NCI-H2081 treated with DMSO at 0.1 percent for 48 hours (cell line): ENCODE measurements at regions not wholly inside any gene's neighbourhood (a gene's known extent, or its start where the extent isn't known, plus 50 kb on each side); places are given as distances from the start of the nearest gene placed in this dataset.

ENCODE experiments used
- DNase-seq: peaks from one replicate; lab custom pipeline; 2025; lab: John Stamatoyannopoulos, UW

GRCh38 chr7:25633426-25634036, 405.2 kb upstream of the NPVF start:
- DNase-seq = no peak

DNA sequence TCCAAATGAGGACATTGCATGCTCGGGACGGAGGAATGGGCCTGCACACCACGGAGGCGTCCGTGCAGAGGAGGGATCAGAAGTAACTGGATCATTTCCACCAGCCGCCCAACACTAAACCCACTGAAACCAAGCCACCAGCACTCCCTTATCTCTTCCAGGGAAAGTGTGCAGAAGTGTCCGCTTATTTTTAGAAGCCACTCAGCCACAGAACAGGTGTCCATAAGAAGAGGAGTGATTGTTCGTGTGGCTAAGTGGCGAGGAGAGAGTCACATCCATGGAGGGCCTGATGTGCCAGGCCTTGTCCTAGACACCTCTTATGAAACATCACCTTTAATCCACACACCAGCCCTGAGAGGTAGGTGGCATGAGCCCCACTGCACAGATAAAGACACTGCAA, 407.9 kb upstream of the NPVF start:
- no peak for DNase-seq

GRCh38 chr7:25636871-25637283, 408.6 kb upstream of the NPVF start:
- no peak for DNase-seq

- no peak for DNase-seq
Measured at GRCh38 chr7:25638068-25638467, 409.8 kb upstream of the NPVF start.

GRCh38 chr7:25638590-25639244, 410.4 kb upstream of the NPVF start:
- no peak for DNase-seq

- DNase-seq = no peak
Measured at GRCh38 chr7:25642849-25643248, 414.6 kb upstream of the NPVF start.

DNA sequence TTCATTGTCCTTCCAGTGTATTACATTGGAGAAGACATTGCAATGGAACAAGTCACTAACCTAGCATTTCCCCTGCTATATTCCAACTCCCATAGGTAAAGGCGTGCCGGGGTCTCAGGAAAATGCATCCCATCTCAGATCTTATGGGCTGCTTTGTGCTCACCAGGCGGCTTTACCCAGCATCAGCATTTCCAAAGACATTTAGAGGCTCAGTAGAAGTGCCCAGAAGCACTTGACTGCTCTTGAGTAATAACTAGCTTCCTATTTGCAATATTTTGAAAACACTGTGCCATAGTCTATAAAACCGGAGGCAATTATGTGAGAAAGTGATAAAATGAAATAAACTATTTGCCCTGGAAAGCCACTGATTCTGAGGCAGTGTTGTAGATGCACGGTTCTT, 415.0 kb upstream of the NPVF start:
- no peak for DNase-seq

- no peak for DNase-seq
Measured at GRCh38 chr7:25643770-25644394, 415.6 kb upstream of the NPVF start.

GRCh38 chr7:25646726-25647413, 418.6 kb upstream of the NPVF start:
- no peak for DNase-seq

- no peak for DNase-seq
Measured at GRCh38 chr7:25647872-25648271, 419.6 kb upstream of the NPVF start.

- no peak for DNase-seq
Measured at GRCh38 chr7:25652366-25652765, 424.1 kb upstream of the NPVF start.

- no peak for DNase-seq
Measured at GRCh38 chr7:25653384-25653783, 425.1 kb upstream of the NPVF start.

DNA sequence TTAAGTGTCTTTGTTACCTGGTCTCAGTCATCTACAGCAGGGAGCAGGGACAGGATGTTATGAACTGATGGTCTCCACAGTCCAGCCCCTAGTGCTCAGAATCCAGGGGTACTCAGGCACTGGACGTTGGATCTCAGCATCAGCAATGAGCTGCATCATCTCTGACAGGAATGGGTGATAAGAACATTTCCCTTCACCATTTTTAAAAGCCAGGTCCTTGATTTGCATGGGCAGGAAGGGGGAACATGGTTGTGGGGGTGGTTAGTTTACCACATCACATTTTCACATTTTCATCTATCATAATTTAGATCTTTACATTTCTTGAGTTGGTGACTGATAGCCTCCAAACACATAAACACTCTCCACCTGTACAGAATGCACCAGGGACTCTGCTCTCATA, 427.8 kb upstream of the NPVF start:
- no peak for DNase-seq

GRCh38 chr7:25656581-25657026, 428.3 kb upstream of the NPVF start:
- no peak for DNase-seq

DNA sequence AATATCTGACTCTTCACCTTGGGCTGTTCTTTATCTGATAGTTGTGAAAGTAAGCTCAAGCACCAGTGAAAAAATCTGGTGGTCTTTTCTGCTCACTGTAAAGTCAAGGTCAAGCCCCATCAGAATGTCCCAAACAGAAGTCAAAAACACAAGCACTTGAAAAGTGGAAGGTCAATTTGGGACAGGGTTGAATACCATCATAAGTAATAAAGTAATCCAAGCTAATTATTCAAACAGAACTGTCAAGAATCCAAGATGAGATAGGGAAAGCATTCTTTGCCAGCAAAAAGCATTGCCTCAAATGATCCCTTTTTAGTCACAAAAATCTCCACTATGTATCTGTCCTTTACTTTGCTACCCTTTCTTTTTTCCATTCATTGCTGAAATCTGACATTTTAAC, 430.1 kb upstream of the NPVF start:
- no peak for DNase-seq

DNA sequence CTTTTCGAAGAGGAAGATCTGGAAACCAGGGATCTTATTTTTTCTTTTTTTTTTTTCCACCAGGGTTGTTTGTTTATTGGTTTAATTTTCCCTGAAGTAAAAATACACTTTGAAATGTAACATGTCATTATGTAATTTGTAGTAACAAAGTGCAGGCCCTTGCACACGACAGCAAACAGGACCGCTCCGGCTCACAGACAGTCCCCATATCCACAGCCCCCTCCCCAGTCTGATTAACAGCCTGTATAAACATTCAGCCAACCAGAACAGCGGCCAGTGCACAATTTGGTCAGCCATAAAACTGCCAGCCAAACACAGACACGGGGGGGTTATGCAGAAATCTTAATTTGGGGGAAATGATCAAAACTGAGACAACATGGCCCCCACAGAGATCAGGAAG, 431.6 kb upstream of the NPVF start:
- no peak for DNase-seq

DNA sequence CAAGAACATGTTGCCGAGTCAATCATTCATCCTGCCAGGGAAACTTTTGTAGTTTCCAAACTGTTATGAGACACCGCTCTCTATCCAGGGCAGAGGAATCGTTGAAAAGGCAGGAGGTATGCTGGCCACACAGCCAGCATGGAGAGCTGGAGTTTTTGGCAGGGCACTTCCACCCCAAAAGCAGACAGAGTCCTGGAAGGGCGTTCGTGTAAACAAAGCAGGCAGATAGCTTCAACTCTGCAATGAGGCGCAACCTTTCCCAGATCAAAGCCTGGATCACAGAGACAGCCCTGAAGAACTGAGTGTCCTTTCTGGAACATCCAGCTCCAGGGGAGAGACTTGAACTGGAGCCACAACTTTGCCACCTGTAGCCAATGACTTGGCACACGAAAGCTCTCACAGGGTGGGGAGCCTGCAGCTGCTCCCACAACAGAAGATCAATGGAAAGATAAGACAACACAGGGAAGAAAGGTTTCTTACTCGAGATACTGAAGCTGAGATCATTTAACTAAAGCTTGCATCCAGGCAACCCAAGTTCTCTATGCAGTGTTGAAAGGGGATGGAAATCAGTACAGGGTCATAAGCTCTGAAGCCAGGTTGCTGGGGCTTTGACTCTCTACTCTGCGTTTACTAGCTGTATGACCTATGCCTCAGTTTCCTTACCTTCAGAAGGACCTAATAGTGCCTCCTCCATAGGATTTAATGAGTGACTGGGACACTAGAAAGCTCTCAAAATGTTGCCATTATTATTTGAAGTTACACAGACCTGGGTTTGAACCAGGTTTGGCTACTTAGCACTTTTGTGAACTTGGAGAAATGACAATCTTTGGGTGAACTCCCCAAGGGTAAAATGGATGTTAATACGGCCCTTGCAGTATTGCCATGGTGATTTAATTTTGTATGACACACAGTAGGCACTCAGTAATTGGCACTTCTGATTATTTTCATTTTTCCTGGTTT, 434.8 kb upstream of the NPVF start:
- DNase-seq = no peak

- no peak for DNase-seq
Measured at GRCh38 chr7:25663877-25664276, 435.6 kb upstream of the NPVF start.

DNA sequence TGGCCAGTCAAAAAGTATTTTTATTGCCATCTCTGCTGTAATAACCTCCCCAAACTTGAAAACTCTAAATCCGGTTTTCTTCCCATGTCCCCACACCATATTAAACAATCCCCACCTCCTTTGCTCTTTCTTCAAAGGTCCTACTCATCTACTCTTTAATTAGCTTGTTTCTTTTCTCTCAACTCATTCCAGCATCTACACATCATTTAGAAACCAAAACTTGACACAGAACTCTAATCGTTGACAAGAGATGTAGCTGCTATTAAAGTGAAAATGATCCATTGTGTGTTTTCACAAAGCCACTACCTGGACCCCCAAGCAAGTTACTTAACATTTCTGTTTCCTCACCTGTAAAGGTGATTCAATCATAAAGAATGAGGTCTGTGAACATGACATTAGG, 436.3 kb upstream of the NPVF start:
- no peak for DNase-seq

DNA sequence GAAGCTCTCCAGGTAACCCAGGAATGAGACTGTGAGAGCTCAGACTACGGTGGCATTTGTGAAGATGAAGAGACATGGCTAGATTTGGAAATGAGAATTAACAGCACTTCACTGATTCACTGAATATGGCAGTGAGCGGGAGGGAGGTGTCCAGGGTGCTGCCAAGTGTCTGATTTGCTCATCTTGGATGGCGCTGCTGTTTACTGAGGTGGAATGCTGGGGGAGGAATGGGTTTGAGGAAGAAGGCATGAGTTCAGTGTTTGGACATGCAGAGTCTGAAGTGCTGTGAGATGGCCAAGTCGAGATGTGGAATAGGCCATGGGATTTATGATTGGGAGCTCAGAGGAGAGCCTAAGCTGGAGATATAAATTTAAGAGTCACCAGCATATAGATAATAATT, 437.1 kb upstream of the NPVF start:
- no peak for DNase-seq

DNA sequence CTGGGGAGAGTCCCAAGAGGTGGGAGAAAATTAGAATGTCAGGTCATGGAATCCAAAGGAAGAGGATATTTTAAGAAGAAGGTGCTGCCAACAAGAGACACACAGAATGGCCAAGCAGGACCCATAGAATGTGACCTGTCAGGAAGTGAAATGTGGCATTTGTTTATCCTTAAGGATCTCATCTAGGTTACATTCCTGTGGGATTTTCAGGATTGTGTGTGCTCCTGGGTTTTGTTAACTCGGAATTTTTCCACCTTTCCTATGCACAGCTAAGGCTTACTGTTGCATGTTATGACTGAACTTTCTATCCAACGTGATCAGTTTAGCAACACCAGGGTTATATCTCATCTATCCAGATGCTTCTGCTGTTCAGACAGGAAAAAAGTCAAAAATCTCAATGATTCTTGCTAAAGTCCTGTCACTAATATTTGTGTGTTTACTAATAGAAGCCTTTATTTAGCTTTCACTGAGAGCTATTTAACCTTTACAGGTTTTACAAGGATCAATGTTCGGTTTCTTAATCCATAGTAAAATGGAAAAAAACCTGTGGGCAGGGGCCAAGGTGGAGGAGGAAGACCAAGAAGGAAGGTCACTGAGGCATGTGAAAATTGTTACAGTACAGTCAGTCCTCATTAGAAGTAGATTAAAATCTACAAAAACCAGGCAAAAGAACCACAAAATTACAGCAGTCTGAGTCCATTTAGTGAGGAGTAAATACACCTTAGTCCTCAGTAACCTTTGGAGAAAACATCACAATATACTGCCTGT, 437.8 kb upstream of the NPVF start:
- DNase-seq = no peak
